HEK293 (cell line): ENCODE measurements at regions not wholly inside any gene's neighbourhood (a gene's known extent, or its start where the extent isn't known, plus 50 kb on each side); places are given as distances from the start of the nearest gene placed in this dataset.

Experiments
- ELK4 ChIP-seq: IDR thresholded peaks from 2 replicates; pipeline ENCODE4 v1.6.1; 2011; ENCODE audit warnings: mild to moderate bottlenecking, low read depth, low read length, borderline replicate concordance
- KLF10 ChIP-seq: fragments of 450-650 bp; IDR thresholded peaks from 2 replicates; pipeline ENCODE4 v1.5.1; 2018; ENCODE audit warnings: missing biosample characterization, mild to moderate bottlenecking, missing genetic modification characterization
- KLF16 ChIP-seq: fragments of 450-650 bp; formaldehyde crosslinking; IDR thresholded peaks from 2 replicates; pipeline ENCODE4 v1.5.1; 2017; ENCODE audit warnings: missing biosample characterization, missing genetic modification characterization
- KLF17 ChIP-seq: fragments of 450-650 bp; formaldehyde crosslinking; IDR thresholded peaks from 2 replicates; pipeline ENCODE4 v1.5.1; 2016; ENCODE audit warnings: missing biosample characterization, missing genetic modification characterization
- KLF8 ChIP-seq: fragments of 450-650 bp; formaldehyde crosslinking; IDR thresholded peaks from 2 replicates; pipeline ENCODE4 v1.5.1; 2016; ENCODE audit warnings: missing biosample characterization, missing genetic modification characterization
- PBX3 ChIP-seq: sonication (generic); formaldehyde crosslinking; IDR thresholded peaks from 2 replicates; pipeline ENCODE4 v1.8.1; 2022; ENCODE audit warnings: mild to moderate bottlenecking, moderate library complexity, missing genetic modification reagents
- PRDM2 ChIP-seq: fragments of 450-650 bp; formaldehyde crosslinking; IDR thresholded peaks from 2 replicates; pipeline ENCODE4 v1.5.1; 2016; ENCODE audit warnings: missing biosample characterization, missing genetic modification characterization, borderline replicate concordance
- PRDM4 ChIP-seq: fragments of 450-650 bp; formaldehyde crosslinking; IDR thresholded peaks from 2 replicates; pipeline ENCODE4 v1.5.1; 2017; ENCODE audit warnings: missing biosample characterization, missing genetic modification characterization
- TCF7L2 ChIP-seq: IDR thresholded peaks from 2 replicates; pipeline ENCODE4 v1.6.1; 2011; ENCODE audit warnings: low read depth, mild to moderate bottlenecking, inconsistent platforms, low read length, moderate library complexity, borderline replicate concordance
- ZBTB44 ChIP-seq: fragments of 450-650 bp; IDR thresholded peaks from 2 replicates; pipeline ENCODE4 v1.5.1; 2018; ENCODE audit warnings: missing biosample characterization, mild to moderate bottlenecking, missing genetic modification characterization
- ZBTB7A ChIP-seq: fragments of 450-650 bp; formaldehyde crosslinking; IDR thresholded peaks from 2 replicates; pipeline ENCODE4 v1.5.1; 2016; ENCODE audit warnings: low read depth, missing biosample characterization, missing genetic modification characterization
- ZFP3 ChIP-seq: fragments of 450-650 bp; formaldehyde crosslinking; IDR thresholded peaks from 2 replicates; pipeline ENCODE4 v1.5.1; 2016; ENCODE audit warnings: low read depth, missing biosample characterization, missing genetic modification characterization
- ZNF155 ChIP-seq: fragments of 450-650 bp; formaldehyde crosslinking; IDR thresholded peaks from 2 replicates; pipeline ENCODE4 v1.5.1; 2016; ENCODE audit warnings: missing biosample characterization, missing genetic modification characterization
- ZNF16 ChIP-seq: fragments of 450-650 bp; formaldehyde crosslinking; IDR thresholded peaks from 2 replicates; pipeline ENCODE4 v1.5.1; 2016; ENCODE audit warnings: low read depth, missing biosample characterization, missing genetic modification characterization
- ZNF175 ChIP-seq: fragments of 450-650 bp; formaldehyde crosslinking; IDR thresholded peaks from 2 replicates; pipeline ENCODE4 v1.5.1; 2016; ENCODE audit warnings: missing biosample characterization, missing genetic modification characterization
- ZNF248 ChIP-seq: fragments of 450-650 bp; formaldehyde crosslinking; IDR thresholded peaks from 2 replicates; pipeline ENCODE4 v1.5.1; 2017; ENCODE audit warnings: missing biosample characterization, missing genetic modification characterization
- ZNF266 ChIP-seq: fragments of 450-650 bp; formaldehyde crosslinking; IDR thresholded peaks from 2 replicates; pipeline ENCODE4 v1.5.1; 2016; ENCODE audit warnings: missing biosample characterization, missing genetic modification characterization, low read depth
- ZNF292 ChIP-seq: fragments of 450-650 bp; formaldehyde crosslinking; IDR thresholded peaks from 2 replicates; pipeline ENCODE4 v1.5.1; 2016; ENCODE audit warnings: low read depth, missing biosample characterization, missing genetic modification characterization, borderline replicate concordance
- ZNF404 ChIP-seq: fragments of 450-650 bp; formaldehyde crosslinking; IDR thresholded peaks from 2 replicates; pipeline ENCODE4 v1.5.1; 2017; ENCODE audit warnings: missing biosample characterization, missing genetic modification characterization
- ZNF433 ChIP-seq: fragments of 450-650 bp; formaldehyde crosslinking; IDR thresholded peaks from 2 replicates; pipeline ENCODE4 v1.5.1; 2016; ENCODE audit warnings: missing biosample characterization, missing genetic modification characterization, low read depth
- ZNF501 ChIP-seq: fragments of 450-650 bp; formaldehyde crosslinking; IDR thresholded peaks from 2 replicates; pipeline ENCODE4 v1.5.1; 2016; ENCODE audit warnings: missing biosample characterization, missing genetic modification characterization
- ZNF521 ChIP-seq: fragments of 450-650 bp; formaldehyde crosslinking; IDR thresholded peaks from 2 replicates; pipeline ENCODE4 v1.5.1; 2017; ENCODE audit warnings: missing biosample characterization, mild to moderate bottlenecking, missing genetic modification characterization
- ZNF530 ChIP-seq: fragments of 450-650 bp; formaldehyde crosslinking; IDR thresholded peaks from 2 replicates; pipeline ENCODE4 v1.5.1; 2016; ENCODE audit warnings: low read depth, missing biosample characterization, missing genetic modification characterization
- ZNF600 ChIP-seq: fragments of 450-650 bp; formaldehyde crosslinking; IDR thresholded peaks from 2 replicates; pipeline ENCODE4 v1.5.1; 2016; ENCODE audit warnings: missing biosample characterization, missing genetic modification characterization
- ZNF610 ChIP-seq: fragments of 450-650 bp; formaldehyde crosslinking; IDR thresholded peaks from 2 replicates; pipeline ENCODE4 v1.5.1; 2016; ENCODE audit warnings: missing biosample characterization, missing genetic modification characterization, borderline replicate concordance
- ZNF670 ChIP-seq: fragments of 450-650 bp; formaldehyde crosslinking; IDR thresholded peaks from 2 replicates; pipeline ENCODE4 v1.5.1; 2016; ENCODE audit warnings: missing biosample characterization, missing genetic modification characterization, low read depth
- ZNF677 ChIP-seq: fragments of 450-650 bp; IDR thresholded peaks from 2 replicates; pipeline ENCODE4 v1.5.0; 2018; ENCODE audit warnings: missing biosample characterization, mild to moderate bottlenecking, missing genetic modification characterization, moderate library complexity

- TF ChIP-seq KLF17 (no peak), ZNF600 (peak; percentile 98), KLF10 (tag by site-specific recombination) (no peak), ZNF175 (tag by site-specific recombination) (no peak), TCF7L2 (no peak), PRDM4 (no peak), PBX3 (CRISPR knock-in tag) (no peak), ZBTB44 (no peak), ZNF292 (tag by site-specific recombination) (no peak), ZNF16 (tag by site-specific recombination) (no peak), ZNF155 (tag by site-specific recombination) (no peak), PRDM2 (tag by site-specific recombination) (no peak), ZBTB7A (tag by site-specific recombination) (no peak), ZNF501 (tag by site-specific recombination) (no peak), ZFP3 (no peak), ZNF433 (tag by site-specific recombination) (no peak), ZNF248 (tag by site-specific recombination) (no peak), ZNF677 (tag by site-specific recombination) (peak; percentile 58; the same call in 1 of the 2 replicates), ZNF404 (tag by site-specific recombination) (no peak), ELK4 (no peak), ZNF670 (tag by site-specific recombination) (no peak), KLF8 (tag by site-specific recombination) (no peak), ZNF266 (tag by site-specific recombination) (no peak), ZNF521 (tag by site-specific recombination) (no peak), ZNF610 (tag by site-specific recombination) (no peak), KLF16 (tag by site-specific recombination) (no peak), ZNF530 (tag by site-specific recombination) (no peak)
Measured at GRCh38 chr15:70271422-70272088, 173.8 kb upstream of the TLE3 start (continued).
